ENCODE measurements at regions not wholly inside any gene's neighbourhood (a gene's known extent, or its start where the extent isn't known, plus 50 kb on each side); places are given as distances from the start of the nearest gene placed in this dataset.

DNA sequence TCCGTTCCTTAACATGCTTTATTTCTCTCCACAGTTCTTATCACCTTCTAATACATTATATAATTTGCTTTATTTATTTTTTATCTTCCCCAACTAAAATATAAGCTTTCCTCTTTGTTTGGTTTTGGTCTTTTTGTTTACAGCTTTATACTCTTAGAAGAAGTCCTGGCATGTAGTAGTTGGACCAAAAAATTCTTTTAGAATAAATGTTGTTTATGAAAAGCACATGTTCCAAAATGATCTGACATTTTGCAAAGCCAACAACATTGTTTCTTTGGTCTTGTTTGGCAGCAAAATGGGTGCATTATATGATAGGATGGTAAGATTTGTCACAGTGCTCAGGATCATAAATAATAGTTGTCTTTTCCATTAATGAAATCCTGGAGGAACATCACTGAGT is 312.5 kb downstream of the LRIG3 start:
- TF ChIP-seq, protein P1, sequence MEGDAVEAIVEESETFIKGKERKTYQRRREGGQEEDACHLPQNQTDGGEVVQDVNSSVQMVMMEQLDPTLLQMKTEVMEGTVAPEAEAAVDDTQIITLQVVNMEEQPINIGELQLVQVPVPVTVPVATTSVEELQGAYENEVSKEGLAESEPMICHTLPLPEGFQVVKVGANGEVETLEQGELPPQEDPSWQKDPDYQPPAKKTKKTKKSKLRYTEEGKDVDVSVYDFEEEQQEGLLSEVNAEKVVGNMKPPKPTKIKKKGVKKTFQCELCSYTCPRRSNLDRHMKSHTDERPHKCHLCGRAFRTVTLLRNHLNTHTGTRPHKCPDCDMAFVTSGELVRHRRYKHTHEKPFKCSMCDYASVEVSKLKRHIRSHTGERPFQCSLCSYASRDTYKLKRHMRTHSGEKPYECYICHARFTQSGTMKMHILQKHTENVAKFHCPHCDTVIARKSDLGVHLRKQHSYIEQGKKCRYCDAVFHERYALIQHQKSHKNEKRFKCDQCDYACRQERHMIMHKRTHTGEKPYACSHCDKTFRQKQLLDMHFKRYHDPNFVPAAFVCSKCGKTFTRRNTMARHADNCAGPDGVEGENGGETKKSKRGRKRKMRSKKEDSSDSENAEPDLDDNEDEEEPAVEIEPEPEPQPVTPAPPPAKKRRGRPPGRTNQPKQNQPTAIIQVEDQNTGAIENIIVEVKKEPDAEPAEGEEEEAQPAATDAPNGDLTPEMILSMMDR (IDR thresholded peaks at IDR 0.05) = no peak
- H3K4me1 Mint-ChIP-seq (ENCODE audit: unreplicated experiment) = peaks cover 15% of the 10 kb centered on the region
- H3K36me3 Mint-ChIP-seq (ENCODE audit: unreplicated experiment) = peaks cover 2% of the 10 kb centered on the region
- no peak overlapping the region for H3K27ac Mint-ChIP-seq (ENCODE audit: unreplicated experiment)
- peaks cover 4% of the 10 kb centered on the region for H3K9me3 Mint-ChIP-seq (ENCODE audit: unreplicated experiment)
- H3K4me3 Mint-ChIP-seq (ENCODE audit: unreplicated experiment) = no peak overlapping the region
- no peaks in the 10 kb centered on the region for H3K27me3 Mint-ChIP-seq (ENCODE audit: unreplicated experiment)
- no peak for DNase-seq (ENCODE audit: extremely low spot score, unreplicated experiment)

DNA sequence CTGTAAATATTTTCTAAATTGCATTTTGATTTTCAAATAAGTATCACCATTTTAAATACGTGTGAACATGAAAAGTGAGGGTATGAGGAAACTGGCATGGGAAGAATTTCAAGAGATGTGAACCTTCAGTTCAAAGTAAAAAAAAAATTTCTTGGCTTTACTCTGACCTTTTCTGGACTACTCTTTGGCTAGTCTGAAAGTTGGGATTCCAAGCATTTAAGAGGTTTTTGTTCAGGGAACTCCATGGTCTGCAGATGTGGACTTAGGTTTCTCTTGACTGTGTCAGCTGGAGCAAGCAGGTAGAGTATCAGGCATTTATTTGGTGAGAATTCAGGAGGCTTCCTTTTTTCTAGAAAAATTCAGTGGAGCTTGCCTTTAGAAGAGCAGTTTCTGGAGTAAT is 311.6 kb downstream of the LRIG3 start:
- Mint-ChIP-seq H3K4me1 (ENCODE audit: unreplicated experiment) (peaks cover 15% of the 10 kb centered on the region), H3K27me3 (ENCODE audit: unreplicated experiment) (no peaks in the 10 kb centered on the region), H3K27ac (ENCODE audit: unreplicated experiment) (peak overlapping the region; percentile 51), H3K9me3 (ENCODE audit: unreplicated experiment) (peaks cover 4% of the 10 kb centered on the region), H3K36me3 (ENCODE audit: unreplicated experiment) (peaks cover 2% of the 10 kb centered on the region), H3K4me3 (ENCODE audit: unreplicated experiment) (no peak overlapping the region)
- DNase-seq (ENCODE audit: extremely low spot score, unreplicated experiment) = no peak
- TF ChIP-seq, protein P1 (IDR thresholded peaks at IDR 0.05) = no peak

DNA sequence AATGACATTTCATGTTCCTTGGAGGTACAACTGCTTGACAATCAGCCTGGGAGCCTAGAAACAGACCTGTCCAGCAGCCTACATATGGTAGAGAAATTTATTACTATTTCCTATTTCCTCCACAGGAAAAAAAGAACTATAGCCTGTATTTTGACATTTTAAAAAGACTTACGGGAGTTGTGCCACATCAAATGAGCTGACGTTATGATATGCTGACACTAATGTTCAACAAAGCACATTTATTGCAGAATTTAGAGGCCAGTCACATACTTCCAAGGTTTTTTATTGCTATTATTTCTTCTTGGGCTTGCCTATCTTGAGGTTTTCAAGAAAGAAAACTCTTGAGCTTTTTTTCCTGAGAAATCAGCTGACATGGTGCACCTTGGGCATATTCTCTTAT is 305.3 kb downstream of the LRIG3 start:
- H3K9me3 Mint-ChIP-seq (ENCODE audit: unreplicated experiment) = peaks cover 3% of the 10 kb centered on the region
- no peak overlapping the region for H3K27ac Mint-ChIP-seq (ENCODE audit: unreplicated experiment)
- H3K27me3 Mint-ChIP-seq (ENCODE audit: unreplicated experiment) = no peaks in the 10 kb centered on the region
- no peak overlapping the region for H3K4me3 Mint-ChIP-seq (ENCODE audit: unreplicated experiment)
- DNase-seq (ENCODE audit: extremely low spot score, unreplicated experiment) = no peak
- TF ChIP-seq, protein P1 (IDR thresholded peaks at IDR 0.05) = no peak
- H3K36me3 Mint-ChIP-seq (ENCODE audit: unreplicated experiment) = peaks cover 2% of the 10 kb centered on the region
- H3K4me1 Mint-ChIP-seq (ENCODE audit: unreplicated experiment) = peaks cover 14% of the 10 kb centered on the region

DNA sequence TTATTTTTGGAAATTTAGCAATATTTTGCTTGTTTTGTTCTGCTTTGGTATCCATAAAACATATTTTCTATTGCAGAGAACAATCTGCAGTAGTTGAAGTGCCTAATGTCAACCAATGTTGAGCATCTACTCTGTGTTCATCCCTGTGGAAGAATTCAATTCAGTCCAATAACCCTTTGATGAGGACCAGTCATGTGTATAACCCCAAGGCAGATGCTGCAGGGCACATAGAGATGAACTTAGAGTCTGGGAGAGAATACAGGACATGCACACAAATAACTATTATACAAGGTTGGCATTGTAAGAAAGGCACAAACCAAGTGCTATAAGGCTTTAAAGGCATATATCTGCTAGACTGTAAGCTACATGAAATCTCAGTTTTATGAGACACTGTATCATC is 304.7 kb downstream of the LRIG3 start:
- H3K9me3 Mint-ChIP-seq (ENCODE audit: unreplicated experiment) = peaks cover 6% of the 10 kb centered on the region
- no peak overlapping the region for H3K4me3 Mint-ChIP-seq (ENCODE audit: unreplicated experiment)
- H3K27ac Mint-ChIP-seq (ENCODE audit: unreplicated experiment) = no peak overlapping the region
- DNase-seq (ENCODE audit: extremely low spot score, unreplicated experiment) = no peak
- TF ChIP-seq, protein P1 (IDR thresholded peaks at IDR 0.05) = no peak
- peaks cover 14% of the 10 kb centered on the region for H3K4me1 Mint-ChIP-seq (ENCODE audit: unreplicated experiment)
- H3K36me3 Mint-ChIP-seq (ENCODE audit: unreplicated experiment) = peaks cover 2% of the 10 kb centered on the region
- no peaks in the 10 kb centered on the region for H3K27me3 Mint-ChIP-seq (ENCODE audit: unreplicated experiment)

DNA sequence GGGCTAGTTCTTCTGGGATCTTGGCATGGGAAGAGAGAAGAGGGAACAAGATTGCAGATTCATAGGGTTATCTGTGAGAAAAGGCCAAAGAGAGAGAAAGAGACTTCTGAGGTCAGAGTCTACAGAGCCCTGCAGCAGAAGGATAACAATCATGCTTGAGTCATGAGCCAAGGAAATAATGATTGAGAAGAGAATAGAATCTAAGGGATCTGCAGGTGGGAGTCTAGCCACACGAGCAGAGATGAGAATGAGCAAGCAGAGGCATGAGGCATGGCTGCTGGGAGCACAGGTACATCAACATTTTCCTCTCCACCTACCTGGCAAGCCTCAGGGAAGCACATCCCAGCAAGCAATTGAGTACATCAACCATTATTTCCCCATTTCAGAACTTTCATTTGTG is 303.7 kb downstream of the LRIG3 start:
- no peaks in the 10 kb centered on the region for H3K27me3 Mint-ChIP-seq (ENCODE audit: unreplicated experiment)
- peaks cover 2% of the 10 kb centered on the region for H3K36me3 Mint-ChIP-seq (ENCODE audit: unreplicated experiment)
- H3K9me3 Mint-ChIP-seq (ENCODE audit: unreplicated experiment) = peaks cover 7% of the 10 kb centered on the region
- H3K27ac Mint-ChIP-seq (ENCODE audit: unreplicated experiment) = no peak overlapping the region
- H3K4me1 Mint-ChIP-seq (ENCODE audit: unreplicated experiment) = peaks cover 11% of the 10 kb centered on the region
- DNase-seq (ENCODE audit: extremely low spot score, unreplicated experiment) = no peak
- H3K4me3 Mint-ChIP-seq (ENCODE audit: unreplicated experiment) = no peak overlapping the region
- TF ChIP-seq, protein P1 (IDR thresholded peaks at IDR 0.05) = no peak

Data from osteocyte (in vitro differentiated cells).